T-helper 2 cell treated with Interferon-gamma antibody and Interleukin-4, amounts not matched to agents 100 ng/mL and 5 ng/mL, for 36 hours (primary cell): ENCODE measurements at regions not wholly inside any gene's neighbourhood (a gene's known extent, or its start where the extent isn't known, plus 50 kb on each side); places are given as distances from the start of the nearest gene placed in this dataset.

Source experiments
- intact Hi-C: fragments of 100-400 bp; cut with micrococcal nuclease; formaldehyde crosslinking; loops from one replicate; pipeline ENCODE4 v1.15.1; 2023

GRCh38 chr13:84491952-84492351 is 609.7 kb upstream of the SLITRK1 start:
- intact Hi-C loops = no loop called here

GRCh38 chr13:84487752-84488151 is 605.5 kb upstream of the SLITRK1 start:
- intact Hi-C loops = no loop called here

- intact Hi-C loops = no loop called here
Observed at GRCh38 chr13:84481958-84482357, 599.7 kb upstream of the SLITRK1 start.

- intact Hi-C loops = no loop called here
Observed at GRCh38 chr13:84479656-84480055, 597.4 kb upstream of the SLITRK1 start.

GRCh38 chr13:84470528-84470927 is 588.3 kb upstream of the SLITRK1 start:
- intact Hi-C loops = no loop called here

GRCh38 chr13:84466461-84466860 is 584.2 kb upstream of the SLITRK1 start:
- intact Hi-C loops = no loop called here

- intact Hi-C loops = no loop called here
Observed at GRCh38 chr13:84460989-84461388, 578.7 kb upstream of the SLITRK1 start.

- intact Hi-C loops = no loop called here
Observed at GRCh38 chr13:84455143-84455905, 573.0 kb upstream of the SLITRK1 start.

- intact Hi-C loops = no loop called here
Observed at GRCh38 chr13:84447640-84447978, 565.3 kb upstream of the SLITRK1 start.

GRCh38 chr13:84446972-84447639 is 564.8 kb upstream of the SLITRK1 start:
- intact Hi-C loops = no loop called here

- intact Hi-C loops = no loop called here
Observed at GRCh38 chr13:84445776-84446175, 563.5 kb upstream of the SLITRK1 start.

- intact Hi-C loops = no loop called here
Observed at GRCh38 chr13:84443463-84443862, 561.2 kb upstream of the SLITRK1 start.

GRCh38 chr13:84439108-84439507 is 556.8 kb upstream of the SLITRK1 start:
- intact Hi-C loops = no loop called here

GRCh38 chr13:84433024-84433423 is 550.8 kb upstream of the SLITRK1 start:
- intact Hi-C loops = no loop called here

GRCh38 chr13:84431646-84432045 is 549.4 kb upstream of the SLITRK1 start:
- intact Hi-C loops = no loop called here

- intact Hi-C loops = no loop called here
Observed at GRCh38 chr13:84430446-84430845, 548.2 kb upstream of the SLITRK1 start.

- intact Hi-C loops = no loop called here
Observed at GRCh38 chr13:84430015-84430414, 547.7 kb upstream of the SLITRK1 start.

- intact Hi-C loops = no loop called here
Observed at GRCh38 chr13:84418041-84418440, 535.8 kb upstream of the SLITRK1 start.

GRCh38 chr13:84417416-84417815 is 535.1 kb upstream of the SLITRK1 start:
- intact Hi-C loops = no loop called here

GRCh38 chr13:84413016-84413415 is 530.7 kb upstream of the SLITRK1 start:
- intact Hi-C loops = no loop called here

- intact Hi-C loops = no loop called here
Observed at GRCh38 chr13:84405286-84405685, 523.0 kb upstream of the SLITRK1 start.

- intact Hi-C loops = no loop called here
Observed at GRCh38 chr13:84400706-84401105, 518.4 kb upstream of the SLITRK1 start.
